ACHN (cell line): ENCODE measurements at regions not wholly inside any gene's neighbourhood (a gene's known extent, or its start where the extent isn't known, plus 50 kb on each side); places are given as distances from the start of the nearest gene placed in this dataset.

Experiments
- DNase-seq: peaks from one replicate; pipeline ENCODE4 v3.0.0-alpha.2; 2015
- in situ Hi-C: cut with HindIII; loops from 2 replicates; pipeline ENCODE4 v1.10.0; 2017; ENCODE audit warnings: low sequenced_read_pairs, low pct_ligation_motif_present, low pct_unique_long_range_greater_than_20kb

DNA sequence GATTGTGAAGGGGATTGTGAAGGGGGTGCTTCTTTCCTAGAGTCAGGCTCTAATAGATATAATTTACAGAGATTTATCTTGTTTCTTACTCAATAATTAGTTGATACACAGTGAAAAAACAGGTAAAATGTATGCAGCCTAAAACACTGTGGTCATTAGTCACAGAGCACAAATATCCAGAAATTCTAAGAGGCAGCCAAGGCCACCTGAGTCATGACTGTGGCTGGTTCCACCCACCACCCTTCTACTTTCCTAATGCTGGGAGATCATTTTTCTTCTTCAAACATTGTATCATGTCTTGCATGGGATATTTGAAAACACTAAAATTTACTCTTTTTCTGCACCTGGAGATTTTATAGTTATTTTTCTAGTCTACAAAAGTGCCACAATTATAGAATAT is 181.6 kb downstream of the OTOR start:
- DNase-seq: no peak
- in situ Hi-C loops: no loop called here

DNA sequence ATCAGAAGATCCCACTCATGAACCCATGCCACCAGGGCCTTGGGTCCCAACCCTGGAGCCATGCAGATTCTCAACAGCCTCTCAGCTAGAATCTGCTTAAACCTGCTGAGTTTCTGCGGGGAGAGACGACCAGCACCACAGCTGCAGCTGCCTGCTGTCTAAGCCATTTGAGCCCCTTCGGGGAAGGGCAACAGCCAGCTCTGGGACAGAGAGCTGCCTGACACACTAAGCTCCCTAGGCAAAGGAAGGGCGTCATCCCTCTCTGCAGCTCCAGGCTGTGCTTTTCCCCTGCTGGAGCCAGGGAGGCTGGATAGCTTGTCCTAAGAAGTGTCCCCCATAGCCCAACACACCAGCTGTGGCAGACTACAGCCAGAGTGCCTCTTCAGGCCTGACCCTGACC is 182.5 kb downstream of the OTOR start:
- DNase-seq: no peak
- in situ Hi-C loops: no loop called here

- in situ Hi-C loops: no loop called here
- DNase-seq: no peak
These were observed 190.9 kb downstream of the OTOR start for GRCh38 chr20:16939051-16939450.

DNA sequence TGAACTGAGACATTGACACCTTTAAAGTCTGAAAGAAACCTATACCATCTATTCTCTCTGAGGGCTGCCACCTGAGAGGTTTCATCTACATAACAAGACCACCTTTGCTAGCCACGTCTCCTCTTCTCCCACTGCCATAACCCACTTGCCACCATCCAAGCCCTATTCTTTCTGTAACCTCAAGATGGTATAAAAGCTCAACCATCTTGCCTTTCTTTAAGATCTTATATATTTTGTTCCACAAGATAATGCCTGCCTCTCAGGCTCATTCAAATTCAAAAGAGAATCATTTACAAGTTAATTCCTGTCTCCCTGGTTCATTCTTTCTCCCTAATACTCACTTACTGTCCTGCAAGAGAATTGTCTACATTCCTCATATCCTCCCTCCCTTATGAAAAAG is 192.5 kb downstream of the OTOR start:
- in situ Hi-C loops: no loop called here

GRCh38 chr20:16942051-16942450 is 193.9 kb downstream of the OTOR start:
- DNase-seq: no peak
- in situ Hi-C loops: no loop called here

More for the DNA sequence above, 192.5 kb downstream of the OTOR start:
- no peak for DNase-seq

DNA sequence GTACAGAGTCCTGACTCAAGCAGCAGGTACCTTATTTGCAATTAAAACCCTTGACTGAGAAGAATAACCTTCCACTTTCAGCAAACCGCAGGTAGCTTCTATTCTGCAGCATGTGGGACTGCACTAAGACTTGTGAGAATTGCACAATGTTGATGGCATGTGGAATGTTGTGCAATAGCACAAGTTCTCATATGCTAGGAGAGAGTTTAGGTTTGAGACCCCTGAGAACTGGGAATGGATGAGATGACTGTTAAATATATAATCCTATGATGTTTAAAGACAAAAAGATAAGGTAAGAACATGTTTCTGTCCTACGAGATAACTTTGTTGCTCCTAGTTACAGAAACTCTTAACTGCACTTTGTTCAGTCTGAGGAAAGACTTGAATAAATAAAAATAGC is 194.6 kb downstream of the OTOR start:
- in situ Hi-C loops: no loop called here
- DNase-seq: no peak

- in situ Hi-C loops: no loop called here
- DNase-seq: no peak
These were observed 196.6 kb downstream of the OTOR start for GRCh38 chr20:16944745-16945144.

- DNase-seq: no peak
- in situ Hi-C loops: no loop called here
These were observed 197.5 kb downstream of the OTOR start for GRCh38 chr20:16945619-16946018.

- in situ Hi-C loops: no loop called here
- DNase-seq: no peak
These were observed 197.9 kb downstream of the OTOR start for GRCh38 chr20:16946097-16946496.

- in situ Hi-C loops: no loop called here
- DNase-seq: no peak
These were observed 199.3 kb downstream of the OTOR start for GRCh38 chr20:16947479-16947878.

DNA sequence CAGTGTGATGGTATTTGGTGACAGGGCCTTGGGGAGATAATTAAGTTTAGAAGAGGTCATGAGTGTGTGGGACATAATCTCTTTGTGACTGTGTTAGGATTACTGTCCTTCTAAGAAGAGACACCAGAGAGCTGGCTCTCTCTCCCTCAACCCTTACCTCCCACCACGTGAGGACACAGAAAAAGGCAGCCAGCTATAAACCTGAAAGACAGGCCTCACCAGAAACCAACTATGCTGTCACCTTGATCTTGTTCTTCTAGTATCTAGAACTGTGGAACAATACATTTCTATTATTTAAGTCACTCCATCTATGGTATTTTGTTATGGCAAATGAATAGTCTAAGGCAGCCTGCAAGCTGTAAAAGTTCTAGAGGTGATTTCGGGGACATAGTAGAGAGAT is 203.7 kb downstream of the OTOR start:
- no peak for DNase-seq

DNA sequence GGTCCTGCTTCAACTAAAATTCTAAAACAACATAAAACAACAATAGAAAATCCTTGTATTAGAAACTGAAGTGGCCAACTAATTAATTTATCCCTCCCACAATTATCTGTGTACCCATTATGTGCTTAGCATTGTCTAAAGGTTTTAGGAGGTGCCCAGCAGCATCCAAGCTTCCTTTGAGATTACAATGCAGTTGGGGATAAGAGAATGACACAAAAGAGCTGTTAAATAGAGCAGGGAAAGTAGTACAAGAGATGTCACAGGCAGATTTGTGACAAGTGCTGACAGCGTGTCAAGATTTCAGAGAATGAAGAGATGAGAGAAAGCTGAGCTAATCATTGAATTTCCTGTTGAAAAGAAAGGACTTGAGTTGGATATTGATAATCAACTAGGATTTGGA is 204.8 kb downstream of the OTOR start:
- in situ Hi-C loops: no loop called here

More for the DNA sequence above, 203.7 kb downstream of the OTOR start:
- in situ Hi-C loops: no loop called here

GRCh38 chr20:16953858-16954257 is 205.7 kb downstream of the OTOR start:
- DNase-seq: no peak
- in situ Hi-C loops: no loop called here

More for the DNA sequence above, 204.8 kb downstream of the OTOR start:
- DNase-seq: no peak

GRCh38 chr20:16955462-16955861 is 207.3 kb downstream of the OTOR start:
- in situ Hi-C loops: no loop called here
- no peak for DNase-seq

DNA sequence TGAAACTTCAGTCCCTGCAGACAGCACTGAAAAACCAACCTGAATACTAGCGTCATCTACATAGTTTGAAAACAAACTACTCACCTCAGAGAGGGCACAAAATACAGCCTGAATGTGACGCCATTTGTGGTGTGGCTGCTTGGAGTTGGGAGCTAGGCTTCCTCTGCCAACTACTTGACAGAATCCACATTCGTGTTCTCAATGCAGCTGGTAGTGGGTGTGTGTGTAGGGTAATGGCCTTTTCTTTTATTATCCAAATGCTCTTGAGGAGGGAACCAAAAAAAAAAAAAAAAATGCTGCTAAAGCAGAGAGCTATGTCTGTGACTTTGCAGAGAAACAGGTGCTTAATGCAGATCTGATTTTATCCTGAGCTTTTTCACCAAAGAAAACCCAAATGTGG is 207.8 kb downstream of the OTOR start:
- in situ Hi-C loops: no loop called here
- DNase-seq: no peak

- no peak for DNase-seq
- in situ Hi-C loops: no loop called here
These were observed 217.2 kb downstream of the OTOR start for GRCh38 chr20:16965401-16965800.

DNA sequence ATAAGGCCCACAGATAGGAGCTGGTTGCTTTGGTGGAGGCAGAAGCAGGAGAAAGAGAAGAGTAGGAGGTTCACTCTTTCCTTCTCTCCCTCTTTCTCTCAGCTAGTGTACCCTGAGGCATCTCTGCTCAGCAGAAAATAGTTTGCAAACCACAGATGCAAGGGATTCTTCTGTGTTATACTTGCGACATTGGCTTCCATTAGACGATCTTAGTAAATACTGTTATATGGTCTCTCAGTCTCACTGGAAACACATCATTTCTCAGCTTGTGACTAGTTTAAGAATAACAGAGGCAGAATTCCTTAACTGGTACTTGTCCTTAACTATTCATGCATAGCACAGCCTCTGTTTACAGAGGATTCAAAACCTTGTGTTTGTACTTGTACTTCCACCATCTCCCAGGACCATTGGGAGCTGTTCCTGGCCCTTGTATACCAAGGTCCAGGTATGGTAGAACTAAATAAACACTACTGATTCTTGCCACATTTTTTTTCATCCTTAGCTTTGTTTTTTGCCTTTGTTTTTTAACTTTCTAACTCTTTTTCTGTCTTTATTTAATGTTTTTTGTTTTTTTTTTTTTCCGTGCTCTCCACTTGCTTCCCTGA is 218.2 kb downstream of the OTOR start:
- DNase-seq: no peak
- in situ Hi-C loops: no loop called here

DNA sequence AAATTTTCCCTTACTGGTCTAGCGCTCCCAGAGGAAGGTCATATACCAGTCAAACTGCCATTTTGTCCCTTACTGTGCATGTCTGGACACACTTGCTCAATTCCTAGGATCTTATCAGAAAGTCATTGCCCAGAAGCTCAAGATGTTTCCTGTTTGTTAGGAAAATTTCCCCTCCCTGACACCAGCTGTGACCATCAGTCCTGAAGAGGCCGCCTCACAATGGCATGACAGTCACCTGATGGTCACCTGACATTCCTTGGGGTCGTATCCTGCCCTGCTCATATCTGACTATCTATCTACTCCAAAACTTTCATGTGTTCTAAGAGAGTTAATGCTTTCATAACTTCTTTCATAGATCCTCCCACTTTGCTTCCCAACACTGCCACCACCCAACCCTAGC is 219.9 kb downstream of the OTOR start:
- DNase-seq: no peak
- in situ Hi-C loops: no loop called here

- no peak for DNase-seq
- in situ Hi-C loops: no loop called here
These were observed 222.6 kb downstream of the OTOR start for GRCh38 chr20:16970776-16971175.

DNA sequence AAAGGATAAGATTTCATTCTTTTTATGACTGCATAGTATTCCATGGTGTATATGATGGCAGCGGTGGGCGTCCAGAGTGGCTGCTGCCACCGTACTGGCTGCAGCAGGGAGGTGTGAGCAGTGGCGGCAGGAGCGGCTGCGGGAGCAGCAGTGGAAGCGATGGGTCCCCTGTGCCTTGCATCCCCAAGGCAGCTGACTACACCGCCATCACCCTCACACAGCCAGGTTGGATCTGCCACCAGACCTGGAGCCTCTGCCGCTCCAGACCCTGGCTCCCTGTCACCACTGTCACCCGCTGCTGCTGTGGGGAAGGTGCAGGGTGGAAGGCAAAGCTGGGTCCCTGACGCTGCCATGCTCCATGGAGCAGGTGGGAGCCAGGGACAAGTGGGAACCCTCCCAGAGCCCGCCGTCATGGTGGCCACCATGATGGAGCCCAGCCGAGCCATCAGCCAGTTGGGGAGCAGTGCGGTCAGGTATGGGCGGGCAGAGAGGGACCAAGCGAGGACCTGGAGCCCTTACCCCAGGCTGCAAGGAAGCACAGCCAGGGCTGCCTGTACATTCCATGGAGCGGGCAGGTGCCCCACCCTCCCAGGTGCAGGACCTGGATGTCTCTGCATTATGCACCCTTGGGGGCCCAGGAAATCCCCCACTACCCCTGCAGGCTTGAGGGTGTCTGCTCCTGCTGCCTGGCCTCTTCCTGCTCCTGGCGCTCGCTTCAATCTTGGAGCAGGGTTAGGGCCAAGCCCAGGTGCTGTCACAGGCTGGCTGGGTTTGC is 226.1 kb downstream of the OTOR start:
- in situ Hi-C loops: no loop called here
- DNase-seq: no peak
